ENCODE measurements at regions not wholly inside any gene's neighbourhood (a gene's known extent, or its start where the extent isn't known, plus 50 kb on each side); places are given as distances from the start of the nearest gene placed in this dataset.
A peak's percentile ranks its signal among the peaks of the same experiment; 100 is the strongest.

GRCh38 chr15:66938114-66938830 is 127.1 kb upstream of the SMAD3 start:
- TF ChIP-seq ZNF114 (CRISPR knock-in tag; IDR thresholded peaks at IDR 0.05) (no peak), ZNF462 (CRISPR knock-in tag; IDR thresholded peaks at IDR 0.05) (no peak), JUNB (IDR thresholded peaks at IDR 0.05; ENCODE audit: unreplicated experiment) (no peak), EZH2 (IDR thresholded peaks at IDR 0.05; ENCODE audit: low read depth, unreplicated experiment) (no peak), ZNF331 (CRISPR knock-in tag; IDR thresholded peaks at IDR 0.05; ENCODE audit: low read depth) (no peak), CTCF (conservative IDR thresholded peaks at IDR 0.05; ENCODE audit: low read depth in 2 of 2) (no peak), ETS1 (IDR thresholded peaks at IDR 0.05) (no peak), POLR2AphosphoS5 (IDR thresholded peaks at IDR 0.05; ENCODE audit: low read depth) (no peak), STAT1 (IDR thresholded peaks at IDR 0.05; ENCODE audit: unreplicated experiment) (no peak), EZH2phosphoT487 (IDR thresholded peaks at IDR 0.05; ENCODE audit: unreplicated experiment) (no peak), NANOG (IDR thresholded peaks at IDR 0.05; ENCODE audit: borderline replicate concordance) (no peak), CREB1 (CRISPR knock-in tag; IDR thresholded peaks at IDR 0.05; ENCODE audit: low read depth) (no peak)
- TF ChIP-seq, protein P1, sequence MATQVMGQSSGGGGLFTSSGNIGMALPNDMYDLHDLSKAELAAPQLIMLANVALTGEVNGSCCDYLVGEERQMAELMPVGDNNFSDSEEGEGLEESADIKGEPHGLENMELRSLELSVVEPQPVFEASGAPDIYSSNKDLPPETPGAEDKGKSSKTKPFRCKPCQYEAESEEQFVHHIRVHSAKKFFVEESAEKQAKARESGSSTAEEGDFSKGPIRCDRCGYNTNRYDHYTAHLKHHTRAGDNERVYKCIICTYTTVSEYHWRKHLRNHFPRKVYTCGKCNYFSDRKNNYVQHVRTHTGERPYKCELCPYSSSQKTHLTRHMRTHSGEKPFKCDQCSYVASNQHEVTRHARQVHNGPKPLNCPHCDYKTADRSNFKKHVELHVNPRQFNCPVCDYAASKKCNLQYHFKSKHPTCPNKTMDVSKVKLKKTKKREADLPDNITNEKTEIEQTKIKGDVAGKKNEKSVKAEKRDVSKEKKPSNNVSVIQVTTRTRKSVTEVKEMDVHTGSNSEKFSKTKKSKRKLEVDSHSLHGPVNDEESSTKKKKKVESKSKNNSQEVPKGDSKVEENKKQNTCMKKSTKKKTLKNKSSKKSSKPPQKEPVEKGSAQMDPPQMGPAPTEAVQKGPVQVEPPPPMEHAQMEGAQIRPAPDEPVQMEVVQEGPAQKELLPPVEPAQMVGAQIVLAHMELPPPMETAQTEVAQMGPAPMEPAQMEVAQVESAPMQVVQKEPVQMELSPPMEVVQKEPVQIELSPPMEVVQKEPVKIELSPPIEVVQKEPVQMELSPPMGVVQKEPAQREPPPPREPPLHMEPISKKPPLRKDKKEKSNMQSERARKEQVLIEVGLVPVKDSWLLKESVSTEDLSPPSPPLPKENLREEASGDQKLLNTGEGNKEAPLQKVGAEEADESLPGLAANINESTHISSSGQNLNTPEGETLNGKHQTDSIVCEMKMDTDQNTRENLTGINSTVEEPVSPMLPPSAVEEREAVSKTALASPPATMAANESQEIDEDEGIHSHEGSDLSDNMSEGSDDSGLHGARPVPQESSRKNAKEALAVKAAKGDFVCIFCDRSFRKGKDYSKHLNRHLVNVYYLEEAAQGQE (IDR thresholded peaks at IDR 0.05; ENCODE audit: unreplicated experiment), result no peak
- DNase-seq (ENCODE audit: low spot score) (peak; percentile 20), ATAC-seq (no peak)
- no peak overlapping the region for H3K4me3 Mint-ChIP-seq
- no peaks in the 10 kb centered on the region for H4K20me1 ChIP-seq (replicated peaks; ENCODE audit: insufficient read depth)
- H3K4me3 ChIP-seq, result no peak overlapping the region
- no peaks in the 10 kb centered on the region for H3K4me1 ChIP-seq (ENCODE audit: insufficient read depth)
- H3K36me3 Mint-ChIP-seq (ENCODE audit: low read depth), result peaks cover 18% of the 10 kb centered on the region
- no peaks in the 10 kb centered on the region for H3K36me3 ChIP-seq (ENCODE audit: insufficient read depth)
- no peak overlapping the region for H3K4me2 ChIP-seq
- no peaks in the 10 kb centered on the region for H3F3A ChIP-seq (replicated peaks; ENCODE audit: low read depth)
- H3K9me3 Mint-ChIP-seq, result peaks cover 31% of the 10 kb centered on the region
- H3K4me1 Mint-ChIP-seq, result peaks cover 3% of the 10 kb centered on the region; the same call in 1 of the 3 replicates
- H3K9me2 ChIP-seq (ENCODE audit: insufficient read depth), result no peaks in the 10 kb centered on the region; the same call in 1 of the 2 replicates
- H2AFZ ChIP-seq, result peak overlapping the region; percentile 59; the same call in 1 of the 2 replicates
- no peak overlapping the region for H3K27ac ChIP-seq (ENCODE audit: low read depth)
- H3K27me3 Mint-ChIP-seq (ENCODE audit: insufficient read depth, low read depth, poor library complexity), result peaks cover 5% of the 10 kb centered on the region
- H3K27ac Mint-ChIP-seq, result no peak overlapping the region
- H3K27me3 ChIP-seq (ENCODE audit: insufficient read depth), result no peaks in the 10 kb centered on the region
- H3K79me2 ChIP-seq (replicated peaks; ENCODE audit: insufficient read depth), result no peaks in the 10 kb centered on the region

Measured in GM23338 (cell line).